ENCODE measurements at regions not wholly inside any gene's neighbourhood (a gene's known extent, or its start where the extent isn't known, plus 50 kb on each side); places are given as distances from the start of the nearest gene placed in this dataset.

- TF ChIP-seq CTCF (IDR thresholded peaks at IDR 0.05) (no peak), POLR2A (IDR thresholded peaks at IDR 0.05) (no peak), POLR2AphosphoS5 (IDR thresholded peaks at IDR 0.05) (no peak), EP300 (IDR thresholded peaks at IDR 0.05) (no peak)
These were observed 168.2 kb upstream of the PDGFD start for GRCh38 chr11:104332110-104332509.

All from upper lobe of left lung (tissue), 4 donors.